ENCODE measurements at regions not wholly inside any gene's neighbourhood (a gene's known extent, or its start where the extent isn't known, plus 50 kb on each side); places are given as distances from the start of the nearest gene placed in this dataset.

- no peak for TF ChIP-seq CTCF (conservative IDR thresholded peaks at IDR 0.05; ENCODE audit: low read length)
- TF ChIP-seq EZH2phosphoT487 (IDR thresholded peaks at IDR 0.05; ENCODE audit: borderline replicate concordance) = no peak
Measured at GRCh38 chr18:22525883-22526282, 108.2 kb upstream of the CTAGE1 start.
